Endodermal cell (in vitro differentiated cells): ENCODE measurements at regions not wholly inside any gene's neighbourhood (a gene's known extent, or its start where the extent isn't known, plus 50 kb on each side); places are given as distances from the start of the nearest gene placed in this dataset.
A peak's percentile ranks its signal among the peaks of the same experiment; 100 is the strongest.

Experiments used
- DNase-seq: peaks from one replicate; pipeline ENCODE4 v3.0.0-alpha.2; 2017
- H3K27ac ChIP-seq: 2 replicates; pipeline ENCODE4 v1.5.1; 2013; ENCODE audit warnings: mild to moderate bottlenecking, low read depth, low read length, moderate library complexity
- H3K27me3 ChIP-seq: 2 replicates; pipeline ENCODE4 v1.6.1; 2013; ENCODE audit warnings: mild to moderate bottlenecking, low read length, moderate library complexity; ENCODE audit not compliant: insufficient read depth, control insufficient read depth, poor library complexity, severe bottlenecking
- H3K36me3 ChIP-seq: 2 replicates; pipeline ENCODE4 v1.7.0; 2013; ENCODE audit warnings: mild to moderate bottlenecking, low read length, moderate library complexity; ENCODE audit not compliant: control insufficient read depth, insufficient read depth
- H3K4me1 ChIP-seq: one replicate; pipeline ENCODE4 v1.7.0; 2013; ENCODE audit warnings: low read length; ENCODE audit not compliant: control insufficient read depth, insufficient read depth
- H3K4me3 ChIP-seq: 2 replicates; pipeline ENCODE4 v1.5.1; 2013; ENCODE audit warnings: mild to moderate bottlenecking, low read length, moderate library complexity
- H3K9ac ChIP-seq: 2 replicates; pipeline ENCODE4 v1.6.1; 2013; ENCODE audit warnings: mild to moderate bottlenecking, low read length, moderate library complexity; ENCODE audit not compliant: poor library complexity, severe bottlenecking; ENCODE audit errors: extremely low read depth
- H3K9me3 ChIP-seq: 2 replicates; pipeline ENCODE4 v1.6.1; 2013; ENCODE audit warnings: mild to moderate bottlenecking, low read length, moderate library complexity; ENCODE audit not compliant: control insufficient read depth
- H3K27ac Mint-ChIP-seq: 2 replicates; pipeline ENCODE4 v1.8.0; 2020; ENCODE audit warnings: mixed read lengths
- H3K27me3 Mint-ChIP-seq: 2 replicates; pipeline ENCODE4 v1.8.0; 2021; ENCODE audit warnings: mild to moderate bottlenecking, mixed read lengths; ENCODE audit not compliant: insufficient read depth
- H3K36me3 Mint-ChIP-seq: 2 replicates; pipeline ENCODE4 v1.8.0; 2020; ENCODE audit warnings: low read depth, mixed read lengths
- H3K4me1 Mint-ChIP-seq: 2 replicates; pipeline ENCODE4 v1.8.0; 2020; ENCODE audit warnings: mixed read lengths
- H3K4me3 Mint-ChIP-seq: 2 replicates; pipeline ENCODE4 v1.8.0; 2020; ENCODE audit warnings: mild to moderate bottlenecking, moderate library complexity, mixed read lengths
- H3K9me3 Mint-ChIP-seq: 2 replicates; pipeline ENCODE4 v1.8.0; 2020; ENCODE audit warnings: mild to moderate bottlenecking, mixed read lengths
- CTCF ChIP-seq: fragments of 200-600 bp; sonication (generic); conservative IDR thresholded peaks from 2 replicates; pipeline ENCODE4 v1.5.0; 2021; ENCODE audit warnings: antibody characterized with exemption, mild to moderate bottlenecking
- WGBS, 2 experiments: methylation state at CpG; one replicate each; pipeline versions ENCODE4 v1.1.5 to v1.1.7; 2013; ENCODE audit warnings: missing lambda C conversion rate in 2 of 2, mixed read lengths in 1 of 2; ENCODE audit not compliant: insufficient coverage in 1 of 2, insufficient read length in 1 of 2; 5-methylcytosine and 5-hydroxymethylcytosine counted together

GRCh38 chr12:131312793-131313545, 359.3 kb downstream of the ADGRD1 start:
- Histone ChIP-seq H3K9ac (no peak overlapping the region), H3K36me3 (no peaks in the 10 kb centered on the region), H3K27ac (no peak overlapping the region), H3K27me3 (no peaks in the 10 kb centered on the region), H3K4me1 (peaks cover 3% of the 10 kb centered on the region), H3K9me3 (peaks cover 13% of the 10 kb centered on the region), H3K4me3 (no peak overlapping the region)
- no peaks in the 10 kb centered on the region for H3K36me3 Mint-ChIP-seq
- WGBS, 2 experiments: 81 to 96% methylated on average over 7 to 13 of the region's 13 CpGs
- peaks cover 2% of the 10 kb centered on the region for H3K27me3 Mint-ChIP-seq
- DNase-seq: no peak
- no peak overlapping the region for H3K4me3 Mint-ChIP-seq
- no peak for TF ChIP-seq CTCF
- H3K4me1 Mint-ChIP-seq: peaks cover 8% of the 10 kb centered on the region
- peaks cover 28% of the 10 kb centered on the region for H3K9me3 Mint-ChIP-seq
- H3K27ac Mint-ChIP-seq: no peak overlapping the region

DNA sequence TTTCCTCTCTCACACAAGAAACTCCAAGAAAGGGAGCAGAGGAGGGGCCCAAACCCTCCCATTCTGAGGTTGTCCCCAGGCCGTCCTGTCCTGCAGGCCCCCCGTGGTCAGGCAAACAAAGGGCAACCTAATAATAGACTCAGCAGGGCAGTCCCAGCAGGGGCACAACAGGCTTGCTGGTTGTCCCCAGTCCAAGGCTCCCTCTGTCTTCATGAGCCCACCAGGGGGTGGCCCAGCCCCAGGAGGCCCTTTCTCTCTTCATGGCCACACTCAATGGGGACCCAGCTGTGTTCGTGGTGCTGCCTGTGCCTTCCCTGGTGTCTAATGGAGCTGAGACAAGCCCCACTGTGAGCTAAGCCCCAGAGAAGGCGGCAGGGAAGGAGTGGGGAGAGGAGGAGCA, 359.9 kb downstream of the ADGRD1 start:
- Mint-ChIP-seq H3K4me3 (no peak overlapping the region), H3K27me3 (peaks cover 2% of the 10 kb centered on the region), H3K27ac (no peak overlapping the region), H3K36me3 (no peaks in the 10 kb centered on the region), H3K4me1 (peaks cover 8% of the 10 kb centered on the region), H3K9me3 (peaks cover 35% of the 10 kb centered on the region)
- 66 to 71% methylated on average over 1 to 4 of the region's 4 CpGs for WGBS, 2 experiments
- H3K27ac ChIP-seq: no peak overlapping the region
- H3K4me3 ChIP-seq: no peak overlapping the region
- peaks cover 3% of the 10 kb centered on the region for H3K4me1 ChIP-seq
- TF ChIP-seq CTCF: no peak
- no peak overlapping the region for H3K9ac ChIP-seq
- DNase-seq: peak; percentile 56
- no peaks in the 10 kb centered on the region for H3K36me3 ChIP-seq
- H3K27me3 ChIP-seq: no peaks in the 10 kb centered on the region
- peaks cover 20% of the 10 kb centered on the region for H3K9me3 ChIP-seq

DNA sequence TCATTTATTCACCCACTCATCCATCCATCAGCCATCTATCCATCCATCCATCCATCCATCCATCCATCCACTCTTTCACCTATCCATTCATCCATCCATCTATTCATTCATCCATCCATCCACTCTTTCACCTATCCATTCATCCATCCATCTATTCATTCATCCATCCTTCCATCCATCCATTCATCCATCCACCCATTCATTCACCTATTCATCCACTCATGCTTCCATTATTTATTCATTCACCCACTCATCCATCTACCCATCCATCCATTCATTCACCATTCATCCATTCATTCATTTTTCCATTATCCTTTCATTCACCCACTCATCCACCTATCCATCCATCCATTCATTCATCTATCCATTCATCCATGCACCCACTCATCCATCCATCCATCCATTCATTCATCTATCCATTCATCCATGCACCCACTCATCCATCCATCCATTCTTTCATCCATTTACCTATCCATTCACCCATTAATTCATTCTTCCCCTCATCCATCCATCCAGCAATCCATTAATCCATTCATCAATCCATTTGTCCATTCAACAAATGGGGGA, 360.9 kb downstream of the ADGRD1 start:
- Mint-ChIP-seq H3K36me3 (no peaks in the 10 kb centered on the region), H3K9me3 (peaks cover 43% of the 10 kb centered on the region), H3K4me1 (peaks cover 8% of the 10 kb centered on the region), H3K27me3 (peaks cover 2% of the 10 kb centered on the region), H3K4me3 (no peak overlapping the region), H3K27ac (no peak overlapping the region)
- Histone ChIP-seq H3K9me3 (peaks cover 27% of the 10 kb centered on the region), H3K9ac (no peak overlapping the region), H3K36me3 (no peaks in the 10 kb centered on the region), H3K4me3 (no peak overlapping the region), H3K4me1 (peaks cover 3% of the 10 kb centered on the region), H3K27me3 (no peaks in the 10 kb centered on the region), H3K27ac (no peak overlapping the region)
- DNase-seq: no peak
- no peak for TF ChIP-seq CTCF
